ENCODE measurements at regions not wholly inside any gene's neighbourhood (a gene's known extent, or its start where the extent isn't known, plus 50 kb on each side); places are given as distances from the start of the nearest gene placed in this dataset.
"Not testable (repeated sequence)": the region's sequence is repeated elsewhere in the genome, so short reads cannot be mapped to it uniquely, and the experiment has no call there.

- Histone ChIP-seq H3K9me2 (replicated peaks; ENCODE audit: low read length) (no peaks in the 10 kb centered on the region), H3K9ac (ENCODE audit: low read length) (no peak overlapping the region), H3K36me3 (ENCODE audit: low read depth, low read length) (no peaks in the 10 kb centered on the region), H3K79me2 (ENCODE audit: low read length) (no peaks in the 10 kb centered on the region), H3K4me3 (ENCODE audit: low read length) (no peak overlapping the region), H2AFZ (ENCODE audit: low read length) (no peak overlapping the region), H3K27me3 (ENCODE audit: low read length) (peaks cover 69% of the 10 kb centered on the region), H3K4me1 (ENCODE audit: insufficient read depth, low read length) (no peaks in the 10 kb centered on the region), H3K27ac (ENCODE audit: low read length) (no peak overlapping the region), H3F3A (ENCODE audit: low read length, unreplicated experiment) (no peaks in the 10 kb centered on the region), H4K20me1 (ENCODE audit: low read length) (no peaks in the 10 kb centered on the region), H3K4me2 (ENCODE audit: low read length) (no peak overlapping the region), H3K9me3 (ENCODE audit: low read length) (no peaks in the 10 kb centered on the region)
- ChIA-PET POLR2A (ENCODE audit: unreplicated experiment) (no interaction called here), CTCF (no interaction called here)
- DNase-seq (no peak), ATAC-seq (no peak)
- intact Hi-C loops (cut with micrococcal nuclease): no loop called here
- BruUV-seq (replicated peaks): no TSS peak
- TF ChIP-seq CTCF (conservative IDR thresholded peaks at IDR 0.05; ENCODE audit: low read depth, low read length): no peak
- no peak for TF ChIP-seq EZH2 (IDR thresholded peaks at IDR 0.05; ENCODE audit: low read length, unreplicated experiment)
- no peak for TF ChIP-seq EZH2phosphoT487 (IDR thresholded peaks at IDR 0.05; ENCODE audit: borderline replicate concordance, low read length)
Measured at GRCh38 chr17:77560381-77560780, 398.1 kb upstream of the TNRC6C start.

DNA sequence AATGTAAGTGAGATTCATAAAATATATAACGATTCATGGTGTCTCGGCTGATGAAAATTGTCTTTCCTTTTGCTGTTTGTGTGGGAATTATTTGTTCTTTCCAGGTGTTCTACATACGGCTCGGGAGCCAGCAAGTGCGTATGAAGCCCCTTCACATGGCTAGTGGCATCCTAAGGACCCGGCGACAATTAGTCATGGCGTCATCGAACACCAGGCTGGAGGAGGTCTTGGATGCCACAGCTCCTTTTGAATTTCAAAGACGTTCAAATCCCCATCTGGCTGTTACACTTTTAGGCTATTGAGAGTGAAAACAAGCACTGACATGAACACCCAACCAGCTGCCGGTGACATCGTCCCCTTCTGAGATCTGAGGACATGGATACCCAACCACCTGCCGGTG, 397.7 kb upstream of the TNRC6C start:
- Histone ChIP-seq H3K27me3 (ENCODE audit: low read length) (peaks cover 71% of the 10 kb centered on the region), H2AFZ (ENCODE audit: low read length) (no peak overlapping the region), H3K4me1 (ENCODE audit: insufficient read depth, low read length) (no peaks in the 10 kb centered on the region), H3K79me2 (ENCODE audit: low read length) (no peaks in the 10 kb centered on the region), H3F3A (ENCODE audit: low read length, unreplicated experiment) (no peaks in the 10 kb centered on the region), H3K9me2 (replicated peaks; ENCODE audit: low read length) (no peaks in the 10 kb centered on the region), H3K36me3 (ENCODE audit: low read depth, low read length) (no peaks in the 10 kb centered on the region), H3K27ac (ENCODE audit: low read length) (no peak overlapping the region), H3K4me3 (ENCODE audit: low read length) (no peak overlapping the region), H4K20me1 (ENCODE audit: low read length) (no peaks in the 10 kb centered on the region), H3K9me3 (ENCODE audit: low read length) (no peaks in the 10 kb centered on the region), H3K4me2 (ENCODE audit: low read length) (no peak overlapping the region), H3K9ac (ENCODE audit: low read length) (no peak overlapping the region)
- BruUV-seq (replicated peaks): no TSS peak
- DNase-seq (no peak), ATAC-seq (no peak)
- CTCF ChIA-PET: no interaction called here
- POLR2A ChIA-PET (ENCODE audit: unreplicated experiment): no interaction called here
- intact Hi-C loops (cut with micrococcal nuclease): no loop called here
- TF ChIP-seq EZH2phosphoT487 (IDR thresholded peaks at IDR 0.05; ENCODE audit: borderline replicate concordance, low read length) (no peak), CTCF (conservative IDR thresholded peaks at IDR 0.05; ENCODE audit: low read depth, low read length) (no peak), EZH2 (IDR thresholded peaks at IDR 0.05; ENCODE audit: low read length, unreplicated experiment) (no peak)

DNA sequence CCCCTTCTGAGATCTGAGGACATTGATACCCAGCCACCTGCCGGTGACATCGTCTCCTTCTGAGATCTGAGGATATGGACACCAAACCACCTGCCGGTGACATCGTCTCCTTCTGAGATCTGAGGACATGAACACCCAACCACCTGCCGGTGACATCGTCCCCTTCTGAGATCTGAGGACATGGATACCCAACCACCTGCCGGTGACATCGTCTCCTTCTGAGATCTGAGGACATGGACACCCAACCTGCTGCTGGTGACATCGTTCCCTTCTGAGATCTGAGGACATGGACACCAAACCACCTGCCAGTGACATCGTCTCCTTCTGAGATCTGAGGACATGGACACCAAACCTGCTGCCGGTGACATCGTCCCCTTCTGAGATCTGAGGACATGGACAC, 396.1 kb upstream of the TNRC6C start:
- BruUV-seq (replicated peaks); H3K36me3 ChIP-seq (ENCODE audit: low read depth, low read length); H3K9ac ChIP-seq (ENCODE audit: low read length); H3K4me2 ChIP-seq (ENCODE audit: low read length); H2AFZ ChIP-seq (ENCODE audit: low read length); CTCF ChIA-PET; H3K79me2 ChIP-seq (ENCODE audit: low read length); H3F3A ChIP-seq (ENCODE audit: low read length, unreplicated experiment); H3K9me2 ChIP-seq (replicated peaks; ENCODE audit: low read length); H3K4me3 ChIP-seq (ENCODE audit: low read length); H3K27ac ChIP-seq (ENCODE audit: low read length); DNase-seq; ATAC-seq; POLR2A ChIA-PET (ENCODE audit: unreplicated experiment); intact Hi-C loops (cut with micrococcal nuclease); H3K4me1 ChIP-seq (ENCODE audit: insufficient read depth, low read length); H3K9me3 ChIP-seq (ENCODE audit: low read length); H4K20me1 ChIP-seq (ENCODE audit: low read length): not testable (repeated sequence)
- H3K27me3 ChIP-seq (ENCODE audit: low read length): peaks cover 74% of the 10 kb centered on the region

Data from PC-3 (cell line).